A549 (cell line): ENCODE measurements at regions not wholly inside any gene's neighbourhood (a gene's known extent, or its start where the extent isn't known, plus 50 kb on each side); places are given as distances from the start of the nearest gene placed in this dataset.
"Not testable (repeated sequence)": the region's sequence is repeated elsewhere in the genome, so short reads cannot be mapped to it uniquely, and the experiment has no call there.

ENCODE experiments used
- ATAC-seq, 2 experiments: fragments of 200-7000 bp in 1 of 2; fragments of >200 bp in 1 of 2; cut with Nextera tagmentation in 1 of 2; cut with Tn5 transposase in 1 of 2; 3 replicates each; pipeline versions ENCODE4 v1.8.0 to v1.9.1; 2018 to 2020; ENCODE audit warnings: mild to moderate bottlenecking in 1 of 2, moderate library complexity in 1 of 2
- CTCF ChIA-PET: fragments of 300-600 bp; sonication (Branson Sonifier 250); formaldehyde crosslinking; extraction: SDS; loops from one replicate; lab custom pipeline; 2021; ENCODE audit warnings: antibody characterized with exemption, inconsistent platforms; lab: Yijun Ruan, JAX
- POLR2A ChIA-PET: fragments of 350-600 bp; formaldehyde crosslinking; extraction: SDS; loops from one replicate; lab custom pipeline; 2021; ENCODE audit warnings: antibody characterized with exemption, inconsistent platforms; lab: Yijun Ruan, JAX
- DNase-seq, 2 experiments: peaks; one replicate each; pipeline versions ENCODE4 v3.0.0 to v3.0.0-alpha.2; 2011 to 2016; ENCODE audit warnings: low read depth in 1 of 2, low spot score in 1 of 2
- FAIRE-seq: peaks from 2 replicates; lab custom pipeline; 2011; peaks lifted over from hg19 to GRCh38; lab: Jason Lieb, UNC
- H3K27ac ChIP-seq, 2 experiments: fragments of >200 bp; sonication (Bioruptor Twin); formaldehyde crosslinking; 3 replicates each; pipeline ENCODE4 v1.5.1; 2016 to 2017
- H3K4me1 ChIP-seq: fragments of >200 bp; sonication (Bioruptor Twin); formaldehyde crosslinking; 3 replicates; pipeline ENCODE4 v1.6.1; 2016
- H3K4me2 ChIP-seq: fragments of >200 bp; sonication (Bioruptor Twin); formaldehyde crosslinking; 3 replicates; pipeline ENCODE4 v1.6.1; 2016
- H3K4me3 ChIP-seq: fragments of >200 bp; sonication (Bioruptor Twin); formaldehyde crosslinking; 3 replicates; pipeline ENCODE4 v1.5.1; 2016
- H3K9me3 ChIP-seq: fragments of >200 bp; sonication (Bioruptor Twin); formaldehyde crosslinking; 3 replicates; pipeline ENCODE4 v1.6.1; 2016
- ATOH8 ChIP-seq: fragments of 250-450 bp; sonication (Bioruptor Pico); IDR thresholded peaks from 2 replicates; pipeline ENCODE4 v1.5.0; 2020; ENCODE audit warnings: low read depth, mild to moderate bottlenecking, moderate library complexity
- BHLHE40 ChIP-seq: IDR thresholded peaks from 2 replicates; pipeline ENCODE4 v1.6.1; 2012; ENCODE audit warnings: low read depth, low read length, inconsistent platforms
- CBX2 ChIP-seq: fragments of 200-600 bp; sonication (generic); IDR thresholded peaks from 2 replicates; pipeline ENCODE4 v1.6.1; 2016; ENCODE audit warnings: low read depth, mild to moderate bottlenecking, borderline replicate concordance
- CEBPB ChIP-seq, 2 experiments: fragments of >200 bp in 1 of 2; sonication (Bioruptor Twin) in 1 of 2; formaldehyde crosslinking in 1 of 2; IDR thresholded peaks; 2 replicates each; pipeline ENCODE4 v1.6.1; 2012 to 2016
- CHD4 ChIP-seq: fragments of 200-600 bp; sonication (generic); IDR thresholded peaks from 2 replicates; pipeline ENCODE4 v1.6.1; 2016; ENCODE audit warnings: antibody characterized with exemption, mild to moderate bottlenecking, borderline replicate concordance
- CTCF ChIP-seq: fragments of >200 bp; sonication (Bioruptor Twin); formaldehyde crosslinking; IDR thresholded peaks from 3 replicates; pipeline ENCODE4 v1.5.1; 2016
- EHMT2 ChIP-seq: fragments of 200-600 bp; sonication (generic); IDR thresholded peaks from 2 replicates; pipeline ENCODE4 v1.6.1; 2016; ENCODE audit warnings: antibody characterized with exemption, low read depth, mild to moderate bottlenecking, moderate library complexity
- ESRRA ChIP-seq: fragments of 150-350 bp; IDR thresholded peaks from 2 replicates; pipeline ENCODE4 v1.6.1; 2014; ENCODE audit warnings: mild to moderate bottlenecking, low read length, borderline replicate concordance
- FOSL2 ChIP-seq, 2 experiments: fragments of 450-650 bp in 1 of 2; fragments of >200 bp in 1 of 2; sonication (Bioruptor Twin) in 1 of 2; formaldehyde crosslinking; IDR thresholded peaks; 2 replicates each; pipeline versions ENCODE4 v1.5.0 to v1.6.1; 2016 to 2020; ENCODE audit warnings: mild to moderate bottlenecking in 1 of 2, moderate library complexity in 1 of 2
- GATA3 ChIP-seq: IDR thresholded peaks from 2 replicates; pipeline ENCODE4 v1.6.1; 2012; ENCODE audit warnings: borderline replicate concordance
- HOXA7 ChIP-seq: fragments of 250-450 bp; sonication (Bioruptor Pico); IDR thresholded peaks from 2 replicates; pipeline ENCODE4 v1.5.0; 2020; ENCODE audit warnings: mild to moderate bottlenecking, moderate library complexity
- HOXB5 ChIP-seq: fragments of 250-450 bp; sonication (Bioruptor Pico); IDR thresholded peaks from 2 replicates; pipeline ENCODE4 v1.5.0; 2020; ENCODE audit warnings: mild to moderate bottlenecking, moderate library complexity
- JUNB ChIP-seq: fragments of >200 bp; sonication (Bioruptor Twin); formaldehyde crosslinking; IDR thresholded peaks from 2 replicates; pipeline ENCODE4 v1.6.1; 2016
- MAFK ChIP-seq: fragments of 450-650 bp; IDR thresholded peaks from 2 replicates; pipeline ENCODE4 v1.6.1; 2014; ENCODE audit not compliant: partially characterized antibody
- NFE2L2 ChIP-seq: fragments of 150-350 bp; conservative IDR thresholded peaks from 2 replicates; pipeline ENCODE4 v1.6.1; 2014; ENCODE audit warnings: low read length
- PHF8 ChIP-seq: fragments of 200-600 bp; sonication (generic); IDR thresholded peaks from 2 replicates; pipeline ENCODE4 v1.6.1; 2016; ENCODE audit warnings: low read depth, mild to moderate bottlenecking, antibody characterized with exemption, moderate library complexity, borderline replicate concordance
- RAD21 ChIP-seq, 2 experiments: fragments of >200 bp in 1 of 2; sonication (Bioruptor Twin) in 1 of 2; formaldehyde crosslinking in 1 of 2; IDR thresholded peaks in 1 of 2; conservative IDR thresholded peaks in 1 of 2; 2 replicates in 1 of 2; 3 replicates in 1 of 2; pipeline ENCODE4 v1.6.1; 2012 to 2018; ENCODE audit warnings: inconsistent platforms in 1 of 2
- RARB ChIP-seq: fragments of 250-450 bp; sonication (Bioruptor Pico); IDR thresholded peaks from 2 replicates; pipeline ENCODE4 v1.8.0; 2021; ENCODE audit warnings: mild to moderate bottlenecking, moderate library complexity
- RCOR1 ChIP-seq: fragments of 150-350 bp; IDR thresholded peaks from 2 replicates; pipeline ENCODE4 v1.6.1; 2014; ENCODE audit warnings: antibody characterized with exemption, low read length, low read depth
- RFX5 ChIP-seq: fragments of 450-650 bp; IDR thresholded peaks from 2 replicates; pipeline ENCODE4 v1.7.1; 2014; ENCODE audit warnings: antibody characterized with exemption, mild to moderate bottlenecking, moderate library complexity
- TFCP2L1 ChIP-seq: fragments of 250-450 bp; sonication (Bioruptor Pico); IDR thresholded peaks from 2 replicates; pipeline ENCODE4 v1.5.0; 2021; ENCODE audit warnings: mild to moderate bottlenecking
- TP53 ChIP-seq: fragments of 250-450 bp; sonication (Bioruptor Pico); IDR thresholded peaks from 2 replicates; pipeline ENCODE4 v1.5.0; 2021; ENCODE audit warnings: mild to moderate bottlenecking, moderate library complexity
- ZNF302 ChIP-seq: fragments of 250-450 bp; sonication (Bioruptor Pico); IDR thresholded peaks from 2 replicates; pipeline ENCODE4 v1.9.0; 2021; ENCODE audit warnings: inconsistent platforms, mild to moderate bottlenecking, moderate library complexity
- ZSCAN20 ChIP-seq: fragments of 250-450 bp; sonication (Bioruptor Pico); IDR thresholded peaks from 2 replicates; pipeline ENCODE4 v1.8.0; 2022; ENCODE audit warnings: mild to moderate bottlenecking, moderate library complexity
- WGBS: methylation state at CpG from one replicate; pipeline ENCODE4 v1.1.6; 2017; ENCODE audit errors: missing lambda C conversion rate; 5-methylcytosine and 5-hydroxymethylcytosine counted together

- Histone ChIP-seq H3K4me3 (no peak overlapping the region), H3K9me3 (no peaks in the 10 kb centered on the region), H3K4me1 (no peaks in the 10 kb centered on the region), H3K4me2 (no peak overlapping the region), H3K27ac (no peak overlapping the region)
- TF ChIP-seq FOSL2 (IDR thresholded peaks at IDR 0.05) (no peak), FOSL2 (CRISPR knock-in tag; IDR thresholded peaks at IDR 0.05) (no peak), CHD4 (no peak), HOXB5 (CRISPR knock-in tag) (no peak), TP53 (CRISPR knock-in tag) (no peak), ZNF302 (CRISPR knock-in tag) (no peak), RFX5 (no peak), ATOH8 (CRISPR knock-in tag) (no peak), RARB (no peak), RAD21 (conservative IDR thresholded peaks at IDR 0.05 in 1 of 2, IDR thresholded peaks at IDR 0.05 in 1 of 2) (no peak), ZSCAN20 (no peak)
- CTCF ChIA-PET, result no interaction called here
- POLR2A ChIA-PET, result no interaction called here
- DNase-seq (no peak), FAIRE-seq (no peak), ATAC-seq (no peak)
These were observed 111.3 kb downstream of the SLC17A6 start for GRCh38 chr11:22449441-22449840.

- CTCF ChIA-PET, result interaction anchor here (1.0 kb wide), 1 partner anchor 365 kb away, joined by 4 read pairs; no protein-coding TSS in a partner anchor
- no peak for FAIRE-seq
- no peak overlapping the region for H3K4me2 ChIP-seq
- H3K4me3 ChIP-seq, result no peak overlapping the region
- no peaks in the 10 kb centered on the region for H3K4me1 ChIP-seq
- H3K27ac ChIP-seq, result no peak overlapping the region
- no peaks in the 10 kb centered on the region for H3K9me3 ChIP-seq
- no peak for DNase-seq
- WGBS, result 2% methylated on average over 2 of the region's 2 CpGs
- no peak for ATAC-seq
- no peak for TF ChIP-seq ATOH8 (CRISPR knock-in tag)
- no peak for TF ChIP-seq MAFK
- TF ChIP-seq RCOR1, result no peak
- no peak for TF ChIP-seq TFCP2L1 (CRISPR knock-in tag)
- no peak for TF ChIP-seq CBX2
- TF ChIP-seq CEBPB (IDR thresholded peaks at IDR 0.05), result no peak
- no peak for TF ChIP-seq CTCF
- no peak for TF ChIP-seq RARB
- no peak for TF ChIP-seq CHD4
- no peak for TF ChIP-seq JUNB
- TF ChIP-seq PHF8, result no peak
- no peak for TF ChIP-seq EHMT2
- POLR2A ChIA-PET, result no interaction called here
These were observed 105.9 kb downstream of the SLC17A6 start for GRCh38 chr11:22444076-22444475.

GRCh38 chr11:22441831-22442230 lies 103.7 kb downstream of the SLC17A6 start:
- Histone ChIP-seq H3K27ac (no peak overlapping the region), H3K4me1 (no peaks in the 10 kb centered on the region), H3K4me3 (no peak overlapping the region), H3K4me2 (no peak overlapping the region)
- CTCF ChIA-PET, result no interaction called here
- no peak for ATAC-seq
- DNase-seq, result no peak
- TF ChIP-seq BHLHE40 (no peak), ESRRA (no peak), ATOH8 (CRISPR knock-in tag) (no peak), GATA3 (no peak), NFE2L2 (no peak), HOXA7 (CRISPR knock-in tag) (no peak)
- TF ChIP-seq, all 56 proteins: peak for 0
- POLR2A ChIA-PET, result no interaction called here
- H3K9me3 ChIP-seq, result no peaks in the 10 kb centered on the region
- WGBS, result 0% methylated on average over 1 of the region's 1 CpG
- FAIRE-seq, result no peak

GRCh38 chr11:22435582-22435981 lies 97.4 kb downstream of the SLC17A6 start:
- H3K4me2 ChIP-seq, CTCF ChIA-PET, H3K4me3 ChIP-seq, H3K9me3 ChIP-seq, H3K27ac ChIP-seq, POLR2A ChIA-PET, FAIRE-seq, ATAC-seq, H3K4me1 ChIP-seq, DNase-seq: not testable (repeated sequence)
- WGBS, result 45% methylated on average over 7 of the region's 7 CpGs
